Middle frontal gyrus (tissue), 1 donor: ENCODE measurements at regions not wholly inside any gene's neighbourhood (a gene's known extent, or its start where the extent isn't known, plus 50 kb on each side); places are given as distances from the start of the nearest gene placed in this dataset.

Source experiments
- DNase-seq: peaks from one replicate; pipeline ENCODE4 v3.0.0-alpha.2; 2015; ENCODE audit warnings: low spot score; ENCODE audit errors: extremely low spot score

DNA sequence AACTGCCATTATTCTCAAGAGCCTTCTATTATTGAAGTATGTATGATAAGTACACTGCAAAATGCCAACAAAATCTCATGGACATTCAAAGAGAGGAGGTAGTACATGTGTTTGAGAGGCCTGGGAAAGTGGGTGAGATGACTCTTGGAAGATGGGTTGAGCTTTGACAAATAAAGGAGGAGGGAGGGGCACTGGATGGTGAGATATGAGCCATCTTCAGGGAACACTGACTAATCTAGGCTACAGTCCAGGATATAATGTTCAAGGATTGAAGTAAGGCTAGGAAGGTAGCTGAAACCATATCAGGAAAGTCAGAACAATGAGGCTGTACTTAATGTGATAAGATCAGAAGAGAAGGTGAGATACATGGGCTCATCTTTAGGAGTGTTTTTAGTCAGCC lies 559.7 kb downstream of the ZEB2 start:
- no peak for DNase-seq

DNA sequence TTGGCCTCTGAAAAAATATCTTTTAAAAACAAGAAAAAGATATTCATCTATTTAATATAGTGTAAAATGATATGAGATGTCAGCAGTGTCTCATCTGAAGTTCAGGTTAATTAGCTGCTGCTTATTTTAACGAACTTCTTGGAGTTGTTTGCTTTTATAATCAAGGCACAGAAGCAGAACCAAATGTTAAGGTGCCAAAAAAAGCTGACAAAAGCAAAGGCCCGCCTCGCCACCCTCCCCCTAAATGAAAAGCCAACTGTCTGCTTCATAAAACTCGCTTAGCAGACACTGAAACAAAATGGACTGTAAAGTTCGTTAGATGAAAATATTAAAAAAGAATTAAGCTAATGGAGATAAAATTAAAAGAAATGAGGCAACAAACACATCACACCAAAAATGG lies 562.6 kb downstream of the ZEB2 start:
- DNase-seq, result no peak

- no peak for DNase-seq
Measured at GRCh38 chr2:143955401-143956065, 564.4 kb downstream of the ZEB2 start.

DNA sequence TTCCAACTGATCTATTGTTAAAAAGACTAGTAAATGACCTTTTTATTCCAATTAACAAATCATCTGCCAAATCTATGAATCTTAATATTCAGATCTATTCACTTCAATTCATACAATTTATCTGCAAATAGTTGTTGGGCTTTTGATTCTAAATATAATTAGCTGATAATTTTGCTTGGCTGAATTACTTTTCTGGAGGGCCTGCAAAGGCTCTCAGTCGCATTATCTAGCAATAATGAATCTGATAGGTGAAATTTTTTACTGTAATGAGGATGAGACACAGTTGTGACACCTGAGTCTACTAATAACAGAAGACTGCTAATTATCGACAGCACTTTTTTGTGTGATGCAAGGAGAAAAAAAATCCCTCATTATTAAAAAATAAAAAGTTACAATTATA lies 565.1 kb downstream of the ZEB2 start:
- no peak for DNase-seq

DNA sequence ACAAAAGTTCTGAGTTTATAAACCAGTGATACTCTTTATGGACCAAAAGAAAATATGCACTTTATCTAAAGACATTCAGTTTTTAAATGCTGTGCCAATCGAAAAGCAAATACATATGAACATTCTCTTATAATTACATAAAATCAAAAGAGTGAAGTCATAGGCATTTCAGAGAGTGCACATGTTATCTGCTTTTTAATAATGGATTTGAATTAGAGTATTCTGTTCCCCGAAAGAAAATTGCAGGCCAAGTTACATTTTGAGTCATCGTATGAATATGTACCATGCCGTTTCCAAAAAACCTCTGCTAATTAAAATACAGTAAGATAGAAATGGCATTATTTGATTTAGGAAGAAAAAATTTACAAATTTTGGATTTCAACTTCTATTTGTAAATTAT lies 565.7 kb downstream of the ZEB2 start:
- DNase-seq, result no peak

GRCh38 chr2:143953451-143954030 lies 566.4 kb downstream of the ZEB2 start:
- DNase-seq, result no peak

- DNase-seq, result no peak
Measured at GRCh38 chr2:143952536-143952935, 567.4 kb downstream of the ZEB2 start.

DNA sequence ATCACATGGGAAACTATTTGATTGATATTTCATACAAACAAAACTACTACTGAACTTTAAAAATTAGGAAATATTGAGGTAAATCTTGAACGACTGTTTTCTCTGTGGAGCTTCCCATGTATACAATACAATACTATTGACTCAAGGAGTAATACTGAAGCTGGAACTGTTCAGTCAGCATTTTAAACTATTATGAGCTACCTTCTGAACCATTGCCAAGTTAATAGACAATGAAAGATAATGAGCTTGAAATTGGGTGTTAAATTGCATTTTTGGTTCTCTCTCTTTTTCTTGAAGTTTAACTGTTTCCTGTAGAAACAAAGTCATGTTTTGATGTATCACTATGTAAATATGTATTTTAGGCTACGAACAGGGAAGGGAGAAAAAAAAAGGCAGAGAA lies 569.2 kb downstream of the ZEB2 start:
- DNase-seq, result no peak

- DNase-seq, result no peak
Measured at GRCh38 chr2:143949121-143949848, 570.6 kb downstream of the ZEB2 start.

DNA sequence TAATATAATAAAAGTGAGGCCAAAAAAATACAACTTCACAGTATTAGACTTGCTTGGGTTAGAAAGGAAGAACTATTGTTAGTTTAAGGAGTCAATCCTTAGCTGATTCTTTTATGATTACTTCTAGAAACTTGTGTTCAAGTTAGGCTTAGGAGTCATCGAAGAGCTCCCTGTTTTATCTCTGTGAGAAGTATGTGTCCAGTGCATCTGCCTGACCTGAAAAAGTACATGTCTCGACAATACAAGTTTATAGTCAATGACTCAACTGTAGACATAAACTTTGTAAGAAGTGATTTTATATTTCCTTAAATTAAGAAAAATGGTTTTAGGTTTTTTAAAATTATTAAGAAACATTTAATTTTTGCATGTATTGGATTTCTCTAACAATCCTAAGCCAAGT lies 571.2 kb downstream of the ZEB2 start:
- DNase-seq, result no peak

DNA sequence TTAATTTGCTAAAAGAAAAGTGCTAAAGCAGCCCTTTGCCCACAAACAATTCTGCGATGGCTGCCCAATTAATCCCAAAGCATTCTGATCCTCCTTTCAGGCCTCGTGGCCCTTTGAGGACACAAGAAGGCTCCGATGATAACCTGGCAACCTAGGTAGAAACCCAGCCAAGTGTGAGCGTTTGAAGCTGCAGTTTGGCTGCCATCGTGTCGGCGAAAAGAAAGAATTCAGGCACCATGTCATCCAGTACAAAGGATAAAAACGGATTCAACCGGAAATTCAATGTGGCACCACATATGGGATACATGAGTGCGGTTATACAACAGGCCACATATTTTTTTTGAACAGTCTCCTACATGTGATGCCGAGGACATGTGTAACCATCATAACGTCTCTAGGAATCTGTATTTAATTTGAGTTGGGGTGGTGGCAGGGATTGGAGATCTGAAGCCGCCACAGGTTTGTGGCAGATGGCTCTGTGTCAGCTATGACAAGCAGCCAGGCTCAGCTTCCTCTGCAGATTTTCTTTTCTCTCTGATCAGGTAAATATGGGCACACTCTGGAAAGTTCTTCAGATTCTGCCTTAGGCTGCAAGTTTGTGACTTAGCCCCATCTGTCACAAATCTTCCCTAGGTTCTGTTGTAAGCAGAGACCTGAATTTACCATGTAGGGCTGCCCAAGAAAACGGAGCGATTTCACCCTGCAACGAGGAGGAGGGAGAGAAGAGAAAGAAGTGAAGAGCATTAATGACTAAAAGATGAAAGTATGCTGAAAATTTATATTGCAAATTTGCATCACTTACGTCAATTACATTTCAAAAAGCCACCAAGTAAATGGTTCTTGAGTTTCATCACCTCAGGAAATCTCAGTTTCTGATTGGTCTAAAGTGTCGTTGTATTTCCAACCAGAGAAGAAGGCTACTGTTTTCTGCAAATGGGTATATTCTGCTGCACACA lies 573.2 kb downstream of the ZEB2 start:
- DNase-seq, result no peak

- DNase-seq, result no peak
Measured at GRCh38 chr2:143942486-143942885, 577.4 kb downstream of the ZEB2 start.

DNA sequence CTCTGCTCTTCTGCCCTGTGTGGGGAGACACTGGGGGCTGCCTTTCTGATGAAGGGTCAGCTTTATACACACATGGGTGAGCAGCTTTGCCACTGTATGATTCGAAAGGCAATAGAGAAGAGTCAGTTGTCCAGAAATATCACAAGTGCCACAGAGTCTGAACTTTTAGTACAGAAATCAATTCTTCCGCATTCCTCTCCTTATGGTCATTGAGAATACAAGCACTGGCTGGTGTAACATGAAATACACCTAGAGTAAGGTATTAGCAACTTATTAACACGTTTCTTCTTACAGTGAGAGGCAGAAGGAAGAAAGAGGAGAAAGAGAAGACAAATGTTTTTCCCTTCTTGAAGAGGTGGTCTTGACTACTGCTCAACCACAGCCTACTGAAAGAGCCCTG lies 579.2 kb downstream of the ZEB2 start:
- DNase-seq, result no peak

DNA sequence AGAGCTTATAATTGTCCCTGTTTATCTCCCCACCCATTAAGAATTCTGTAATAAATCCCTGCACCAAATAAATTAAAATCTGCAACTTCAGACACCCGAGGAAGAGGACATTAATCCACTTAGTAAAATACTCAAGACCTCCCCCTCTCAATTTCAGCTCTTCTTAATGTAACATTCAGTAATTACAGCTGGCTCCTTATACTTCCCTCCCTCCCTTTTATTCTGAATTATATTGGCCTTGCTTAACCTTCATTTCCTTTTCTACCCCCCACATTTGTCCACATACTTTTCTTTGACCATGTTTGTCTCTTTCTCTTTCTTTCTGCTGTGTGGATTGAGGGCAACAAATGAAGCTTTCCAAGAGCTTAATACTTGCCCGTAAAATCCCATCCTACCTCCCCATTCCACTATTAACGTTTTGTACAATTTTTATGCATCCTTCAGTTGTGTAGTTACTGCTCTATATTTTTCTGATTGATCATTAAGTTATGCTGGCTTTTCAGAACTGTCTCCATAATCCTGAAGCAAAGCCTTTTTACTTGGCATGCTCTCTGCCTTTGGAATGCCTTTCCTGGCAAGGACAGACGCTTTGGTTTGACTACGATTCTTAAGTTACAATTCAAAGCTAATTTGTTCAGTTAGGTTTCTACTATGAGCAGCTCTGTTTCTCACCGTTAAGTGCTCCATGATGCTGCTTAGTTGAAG lies 580.1 kb downstream of the ZEB2 start:
- no peak for DNase-seq

- no peak for DNase-seq
Measured at GRCh38 chr2:143937723-143938350, 582.1 kb downstream of the ZEB2 start.

GRCh38 chr2:143936848-143937722 lies 582.8 kb downstream of the ZEB2 start:
- DNase-seq, result no peak

DNA sequence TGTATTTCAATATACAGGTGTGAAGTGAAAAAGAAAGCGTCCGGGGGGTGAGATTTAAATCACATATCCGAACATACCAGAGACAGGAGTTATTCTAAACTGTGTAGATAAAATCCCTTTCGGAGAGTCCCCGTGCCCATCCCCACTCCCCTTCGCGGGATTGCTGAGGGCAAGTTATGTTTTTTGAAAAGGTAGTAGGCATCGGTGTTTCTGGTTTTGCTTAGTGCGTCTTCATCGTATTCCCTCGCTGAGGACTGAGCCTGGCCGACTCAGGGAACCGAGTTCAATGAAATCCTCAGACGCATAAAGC lies 583.4 kb downstream of the ZEB2 start:
- DNase-seq, result no peak

DNA sequence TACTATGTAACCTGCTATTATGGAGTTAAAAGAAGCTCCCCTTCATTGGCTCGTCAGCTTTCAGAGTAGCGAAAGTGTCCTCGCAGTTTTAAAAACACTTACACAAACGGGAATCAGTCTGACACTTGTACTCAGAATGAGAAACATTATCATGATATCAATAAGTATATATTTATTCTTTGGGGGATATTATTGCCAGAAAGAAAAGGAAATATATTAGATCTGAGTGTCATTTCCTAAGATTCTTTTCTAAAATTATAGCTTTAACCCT lies 584.5 kb downstream of the ZEB2 start:
- no peak for DNase-seq

GRCh38 chr2:143934626-143935481 lies 585.1 kb downstream of the ZEB2 start:
- DNase-seq, result no peak
